Middle frontal gyrus (tissue), 1 donor: ENCODE measurements at regions not wholly inside any gene's neighbourhood (a gene's known extent, or its start where the extent isn't known, plus 50 kb on each side); places are given as distances from the start of the nearest gene placed in this dataset.
"Not testable (repeated sequence)": the region's sequence is repeated elsewhere in the genome, so short reads cannot be mapped to it uniquely, and the experiment has no call there.

Source experiments
- DNase-seq: peaks from one replicate; pipeline ENCODE4 v3.0.0-alpha.2; 2015; ENCODE audit warnings: low spot score; ENCODE audit errors: extremely low spot score

GRCh38 chr11:79648766-79649520 lies 208.1 kb upstream of the TENM4 start:
- DNase-seq: no peak

GRCh38 chr11:79637219-79637618 lies 196.4 kb upstream of the TENM4 start:
- DNase-seq: no peak

- DNase-seq: no peak
Observed at GRCh38 chr11:79634905-79635304, 194.1 kb upstream of the TENM4 start.

GRCh38 chr11:79627281-79627680 lies 186.5 kb upstream of the TENM4 start:
- DNase-seq: no peak

- no peak for DNase-seq
Observed at GRCh38 chr11:79626135-79627075, 185.6 kb upstream of the TENM4 start.

GRCh38 chr11:79623375-79623774 lies 182.5 kb upstream of the TENM4 start:
- DNase-seq: no peak

GRCh38 chr11:79617561-79617960 lies 176.7 kb upstream of the TENM4 start:
- no peak for DNase-seq

GRCh38 chr11:79616392-79616851 lies 175.6 kb upstream of the TENM4 start:
- DNase-seq: no peak

GRCh38 chr11:79615425-79615824 lies 174.6 kb upstream of the TENM4 start:
- no peak for DNase-seq

- DNase-seq: no peak
Observed at GRCh38 chr11:79610678-79611077, 169.8 kb upstream of the TENM4 start.

- DNase-seq: no peak
Observed at GRCh38 chr11:79610139-79610538, 169.3 kb upstream of the TENM4 start.

GRCh38 chr11:79609511-79609910 lies 168.7 kb upstream of the TENM4 start:
- DNase-seq: no peak

- not testable (repeated sequence) for DNase-seq
Observed at GRCh38 chr11:79606461-79606860, 165.6 kb upstream of the TENM4 start.

- DNase-seq: no peak
Observed at GRCh38 chr11:79600711-79601110, 159.9 kb upstream of the TENM4 start.

- no peak for DNase-seq
Observed at GRCh38 chr11:79594834-79595233, 154.0 kb upstream of the TENM4 start.

- no peak for DNase-seq
Observed at GRCh38 chr11:79592824-79593223, 152.0 kb upstream of the TENM4 start.

GRCh38 chr11:79592406-79592805 lies 151.6 kb upstream of the TENM4 start:
- DNase-seq: no peak

GRCh38 chr11:79582434-79582833 lies 141.6 kb upstream of the TENM4 start:
- DNase-seq: no peak

- no peak for DNase-seq
Observed at GRCh38 chr11:79579063-79579462, 138.2 kb upstream of the TENM4 start.

- no peak for DNase-seq
Observed at GRCh38 chr11:79578116-79578515, 137.3 kb upstream of the TENM4 start.

GRCh38 chr11:79575701-79576100 lies 134.9 kb upstream of the TENM4 start:
- no peak for DNase-seq

GRCh38 chr11:79570104-79570503 lies 129.3 kb upstream of the TENM4 start:
- no peak for DNase-seq
